Hematopoietic multipotent progenitor cell (in vitro differentiated cells): ENCODE measurements at regions not wholly inside any gene's neighbourhood (a gene's known extent, or its start where the extent isn't known, plus 50 kb on each side); places are given as distances from the start of the nearest gene placed in this dataset.
A peak's percentile ranks its signal among the peaks of the same experiment; 100 is the strongest.
"Not testable (repeated sequence)": the region's sequence is repeated elsewhere in the genome, so short reads cannot be mapped to it uniquely, and the experiment has no call there.

Experiments
- DNase-seq, 3 donors: peaks; one replicate each; pipeline ENCODE4 v3.0.0-alpha.2; 2011 to 2015; ENCODE audit warnings: low read depth in 2 of 3, low spot score in 2 of 3

GRCh38 chr4:87901422-87901992, 68.7 kb downstream of the MEPE start:
- no peak for DNase-seq

GRCh38 chr4:87904639-87905160, 70.8 kb upstream of the SPP1 start:
- DNase-seq = no peak

GRCh38 chr4:87908336-87908735, 67.2 kb upstream of the SPP1 start:
- no peak for DNase-seq

- no peak for DNase-seq
Observed at GRCh38 chr4:87910795-87911194, 64.7 kb upstream of the SPP1 start.

- no peak for DNase-seq
Observed at GRCh38 chr4:87911252-87911774, 64.2 kb upstream of the SPP1 start.

- DNase-seq = no peak
Observed at GRCh38 chr4:87912164-87913004, 63.1 kb upstream of the SPP1 start.

- no peak for DNase-seq
Observed at GRCh38 chr4:87913896-87914295, 61.6 kb upstream of the SPP1 start.

- DNase-seq = no peak
Observed at GRCh38 chr4:87915621-87916020, 59.9 kb upstream of the SPP1 start.

- DNase-seq = peak in 2 of 3 donors; percentile 7 to 9
Observed at GRCh38 chr4:87916626-87917025, 58.9 kb upstream of the SPP1 start.

- not testable (repeated sequence) for DNase-seq
Observed at GRCh38 chr4:87917911-87918310, 57.6 kb upstream of the SPP1 start.

- DNase-seq = no peak
Observed at GRCh38 chr4:87918314-87919058, 57.0 kb upstream of the SPP1 start.

GRCh38 chr4:87919304-87919703, 56.2 kb upstream of the SPP1 start:
- DNase-seq = not testable (repeated sequence)

GRCh38 chr4:87919941-87920340, 55.6 kb upstream of the SPP1 start:
- peak in 2 of 3 donors; percentile 16 to 59 for DNase-seq

- no peak for DNase-seq
Observed at GRCh38 chr4:87920478-87920877, 55.0 kb upstream of the SPP1 start.

GRCh38 chr4:87921626-87922479, 53.7 kb upstream of the SPP1 start:
- not testable (repeated sequence) for DNase-seq

- DNase-seq = not testable (repeated sequence)
Observed at GRCh38 chr4:87924146-87924545, 51.4 kb upstream of the SPP1 start.
